Esophagus squamous epithelium (tissue), 4 donors: ENCODE measurements at regions not wholly inside any gene's neighbourhood (a gene's known extent, or its start where the extent isn't known, plus 50 kb on each side); places are given as distances from the start of the nearest gene placed in this dataset.

Source experiments
- POLR2A ChIP-seq, 4 donors: fragments of 450-650 bp; IDR thresholded peaks; one replicate each; pipeline ENCODE4 v1.6.1; 2017; ENCODE audit warnings: antibody characterized with exemption in 4 of 4, mild to moderate bottlenecking in 4 of 4, moderate library complexity in 3 of 4
- TF ChIP-seq, protein P1 (sequence below), 6 experiments: fragments of 450-650 bp in 4 of 6; fragments of 200-600 bp in 2 of 6; sonication (generic) in 2 of 6; IDR thresholded peaks; one replicate each; pipeline ENCODE4 v1.5.1; 2016 to 2019; ENCODE audit warnings: antibody characterized with exemption in 6 of 6, mild to moderate bottlenecking in 4 of 6, moderate library complexity in 4 of 6

DNA sequence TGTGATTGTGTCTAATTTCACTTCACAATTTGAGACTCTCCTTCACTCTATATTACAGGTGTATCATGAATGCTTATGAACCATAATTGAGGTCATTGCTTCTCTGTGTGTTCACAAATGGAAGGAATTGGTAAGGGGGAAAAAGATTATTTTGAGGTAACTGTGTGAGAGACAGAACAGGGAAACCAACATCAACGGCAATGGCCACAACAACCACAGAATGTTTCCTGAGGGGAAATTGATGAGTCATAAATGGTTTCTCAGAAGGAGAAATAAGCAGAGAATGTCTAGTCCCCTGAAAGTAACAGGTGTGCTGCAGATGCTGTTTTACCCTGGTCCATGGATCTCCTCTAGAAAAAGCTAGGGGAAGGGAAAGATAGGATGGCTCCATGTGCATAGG lies 361.2 kb upstream of the GALNT5 start:
- TF ChIP-seq, protein P1, sequence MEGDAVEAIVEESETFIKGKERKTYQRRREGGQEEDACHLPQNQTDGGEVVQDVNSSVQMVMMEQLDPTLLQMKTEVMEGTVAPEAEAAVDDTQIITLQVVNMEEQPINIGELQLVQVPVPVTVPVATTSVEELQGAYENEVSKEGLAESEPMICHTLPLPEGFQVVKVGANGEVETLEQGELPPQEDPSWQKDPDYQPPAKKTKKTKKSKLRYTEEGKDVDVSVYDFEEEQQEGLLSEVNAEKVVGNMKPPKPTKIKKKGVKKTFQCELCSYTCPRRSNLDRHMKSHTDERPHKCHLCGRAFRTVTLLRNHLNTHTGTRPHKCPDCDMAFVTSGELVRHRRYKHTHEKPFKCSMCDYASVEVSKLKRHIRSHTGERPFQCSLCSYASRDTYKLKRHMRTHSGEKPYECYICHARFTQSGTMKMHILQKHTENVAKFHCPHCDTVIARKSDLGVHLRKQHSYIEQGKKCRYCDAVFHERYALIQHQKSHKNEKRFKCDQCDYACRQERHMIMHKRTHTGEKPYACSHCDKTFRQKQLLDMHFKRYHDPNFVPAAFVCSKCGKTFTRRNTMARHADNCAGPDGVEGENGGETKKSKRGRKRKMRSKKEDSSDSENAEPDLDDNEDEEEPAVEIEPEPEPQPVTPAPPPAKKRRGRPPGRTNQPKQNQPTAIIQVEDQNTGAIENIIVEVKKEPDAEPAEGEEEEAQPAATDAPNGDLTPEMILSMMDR (IDR thresholded peaks at IDR 0.05): no peak
- no peak for TF ChIP-seq POLR2A (IDR thresholded peaks at IDR 0.05)
